ENCODE measurements at regions not wholly inside any gene's neighbourhood (a gene's known extent, or its start where the extent isn't known, plus 50 kb on each side); places are given as distances from the start of the nearest gene placed in this dataset.
"Not testable (repeated sequence)": the region's sequence is repeated elsewhere in the genome, so short reads cannot be mapped to it uniquely, and the experiment has no call there.

DNA sequence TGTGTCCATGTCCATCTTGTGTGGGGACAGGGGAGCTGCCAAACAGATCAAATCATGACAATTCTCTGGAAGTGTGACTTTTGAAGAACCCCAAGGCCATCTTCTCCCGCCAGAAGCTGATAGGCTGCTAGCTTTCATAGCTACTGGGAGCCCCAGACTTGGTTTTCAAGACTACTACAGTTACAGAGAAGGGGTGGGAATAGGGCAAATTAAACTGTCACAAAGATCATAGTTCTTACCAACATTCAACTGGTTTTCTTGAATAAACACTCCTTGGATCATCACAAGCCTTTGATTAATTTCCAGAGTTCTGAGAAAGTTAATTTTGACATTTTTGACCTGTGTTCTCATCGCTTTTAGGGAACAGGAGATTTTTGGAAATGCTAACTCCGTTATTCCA is 67.8 kb upstream of the FARP1 start:
- TF ChIP-seq, protein P1, sequence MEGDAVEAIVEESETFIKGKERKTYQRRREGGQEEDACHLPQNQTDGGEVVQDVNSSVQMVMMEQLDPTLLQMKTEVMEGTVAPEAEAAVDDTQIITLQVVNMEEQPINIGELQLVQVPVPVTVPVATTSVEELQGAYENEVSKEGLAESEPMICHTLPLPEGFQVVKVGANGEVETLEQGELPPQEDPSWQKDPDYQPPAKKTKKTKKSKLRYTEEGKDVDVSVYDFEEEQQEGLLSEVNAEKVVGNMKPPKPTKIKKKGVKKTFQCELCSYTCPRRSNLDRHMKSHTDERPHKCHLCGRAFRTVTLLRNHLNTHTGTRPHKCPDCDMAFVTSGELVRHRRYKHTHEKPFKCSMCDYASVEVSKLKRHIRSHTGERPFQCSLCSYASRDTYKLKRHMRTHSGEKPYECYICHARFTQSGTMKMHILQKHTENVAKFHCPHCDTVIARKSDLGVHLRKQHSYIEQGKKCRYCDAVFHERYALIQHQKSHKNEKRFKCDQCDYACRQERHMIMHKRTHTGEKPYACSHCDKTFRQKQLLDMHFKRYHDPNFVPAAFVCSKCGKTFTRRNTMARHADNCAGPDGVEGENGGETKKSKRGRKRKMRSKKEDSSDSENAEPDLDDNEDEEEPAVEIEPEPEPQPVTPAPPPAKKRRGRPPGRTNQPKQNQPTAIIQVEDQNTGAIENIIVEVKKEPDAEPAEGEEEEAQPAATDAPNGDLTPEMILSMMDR (IDR thresholded peaks at IDR 0.05; ENCODE audit: insufficient read depth, low read depth, low read length, missing control alignments) = no peak
- no peak overlapping the region for H3K4me3 ChIP-seq (ENCODE audit: low read length)
- DNase-seq (ENCODE audit: low read depth) = no peak

DNA sequence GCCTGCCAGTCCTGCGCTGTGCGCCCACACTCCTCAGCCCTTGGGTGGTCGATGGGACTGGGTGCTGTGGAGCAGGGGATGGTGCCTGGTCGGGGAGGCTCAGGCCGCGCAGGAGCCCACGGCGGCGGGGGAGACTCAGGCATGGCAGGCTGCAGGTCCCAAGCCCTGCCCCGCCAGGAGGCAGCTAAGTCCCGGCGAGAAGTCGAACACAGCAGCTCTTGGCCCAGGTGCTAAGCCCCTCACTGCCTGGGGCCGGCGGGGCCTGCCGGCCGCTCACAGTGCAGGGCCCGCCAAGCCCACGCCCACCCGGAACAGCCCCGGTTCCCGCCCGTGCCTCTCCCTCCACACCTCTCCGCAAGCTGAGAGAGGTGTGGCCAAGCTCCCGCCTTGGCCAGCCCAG is 66.6 kb upstream of the FARP1 start:
- not testable (repeated sequence) for H3K4me3 ChIP-seq (ENCODE audit: low read length); DNase-seq (ENCODE audit: low read depth)

DNA sequence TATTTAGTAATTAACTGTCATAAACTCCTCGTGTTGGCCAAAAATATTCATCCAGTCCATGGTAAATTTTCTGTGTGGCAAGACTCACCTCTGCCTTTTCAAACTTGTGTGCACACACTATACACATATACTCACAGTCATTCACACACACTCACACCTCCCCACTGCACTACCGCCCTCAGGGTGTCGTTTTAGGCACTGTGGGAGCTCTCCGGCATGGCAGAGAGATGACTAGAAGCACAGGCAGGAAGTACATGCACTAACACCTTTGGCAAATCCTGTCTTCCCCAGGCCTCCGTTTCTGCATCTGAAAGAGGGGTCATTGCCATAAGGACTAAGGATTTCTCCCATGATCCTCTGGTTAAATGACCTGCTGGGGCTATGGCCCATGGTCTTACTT is 62.6 kb upstream of the FARP1 start:
- peak; percentile 5 for DNase-seq (ENCODE audit: low read depth)
- TF ChIP-seq, protein P1 (IDR thresholded peaks at IDR 0.05; ENCODE audit: insufficient read depth, low read depth, low read length, missing control alignments) = no peak
- no peak overlapping the region for H3K4me3 ChIP-seq (ENCODE audit: low read length)

DNA sequence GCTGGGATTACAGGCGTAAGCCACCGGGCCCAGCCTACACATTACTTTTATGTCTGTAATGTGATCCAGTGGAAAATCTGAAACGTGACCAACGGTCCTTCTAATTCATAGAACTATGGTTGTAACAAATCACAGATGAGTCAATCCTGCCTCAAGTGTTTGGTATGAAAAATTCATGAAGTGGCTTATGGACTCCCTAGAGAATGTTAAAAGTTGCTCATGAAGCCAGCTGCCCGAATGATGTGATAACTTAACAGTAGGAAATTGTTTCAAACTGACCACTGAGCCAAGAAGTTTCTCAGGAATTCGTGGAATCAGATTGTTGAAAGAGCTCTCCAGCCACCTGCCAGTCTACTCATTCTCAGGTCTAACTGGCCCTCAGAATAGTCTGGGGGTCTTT is 59.4 kb upstream of the FARP1 start:
- TF ChIP-seq, protein P1 (IDR thresholded peaks at IDR 0.05; ENCODE audit: insufficient read depth, low read depth, low read length, missing control alignments) = no peak
- H3K4me3 ChIP-seq (ENCODE audit: low read length) = no peak overlapping the region
- DNase-seq (ENCODE audit: low read depth) = peak; percentile 56

DNA sequence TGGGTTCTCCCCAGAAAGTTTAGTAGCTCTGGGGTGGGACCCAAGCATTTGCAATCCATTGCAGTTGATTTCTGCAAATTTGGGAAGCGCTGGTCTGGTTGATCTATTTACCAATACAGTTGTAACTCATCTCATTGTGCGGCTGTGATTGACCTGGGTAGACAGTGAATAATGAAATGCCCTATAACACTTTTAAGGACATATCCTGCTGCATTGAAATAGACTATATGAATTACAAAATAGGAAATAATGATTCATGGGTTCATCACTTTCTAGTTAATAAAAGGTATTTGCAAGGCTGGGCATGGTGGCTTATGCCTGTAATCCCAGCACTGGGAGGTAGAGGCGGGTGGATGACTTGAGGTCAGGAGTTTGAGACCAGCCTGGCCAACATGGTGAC is 59.0 kb upstream of the FARP1 start:
- no peak overlapping the region for H3K4me3 ChIP-seq (ENCODE audit: low read length)
- TF ChIP-seq, protein P1 (IDR thresholded peaks at IDR 0.05; ENCODE audit: insufficient read depth, low read depth, low read length, missing control alignments) = no peak
- DNase-seq (ENCODE audit: low read depth) = peak; percentile 42

DNA sequence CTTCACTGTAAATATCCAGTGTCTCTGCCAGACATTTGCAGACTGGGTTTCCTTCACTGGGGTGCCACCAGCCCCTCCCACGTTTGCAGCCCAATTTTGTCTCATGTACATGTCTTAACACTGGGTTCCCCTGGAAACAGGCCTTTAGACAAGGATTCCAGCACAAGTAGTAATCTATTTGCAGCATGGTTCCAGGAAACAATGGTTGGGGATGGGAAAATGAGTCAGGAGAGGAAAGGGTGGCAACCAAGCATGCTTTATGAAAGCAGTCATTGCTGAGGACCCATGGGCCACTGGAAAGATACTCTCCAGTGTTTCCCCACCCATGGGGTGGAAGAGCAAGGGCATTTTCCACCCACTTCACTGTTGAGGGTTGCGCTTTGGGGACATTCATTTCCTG is 53.6 kb upstream of the FARP1 start:
- TF ChIP-seq, protein P1 (IDR thresholded peaks at IDR 0.05; ENCODE audit: insufficient read depth, low read depth, low read length, missing control alignments) = no peak
- DNase-seq (ENCODE audit: low read depth) = peak; percentile 73
- no peak overlapping the region for H3K4me3 ChIP-seq (ENCODE audit: low read length)

DNA sequence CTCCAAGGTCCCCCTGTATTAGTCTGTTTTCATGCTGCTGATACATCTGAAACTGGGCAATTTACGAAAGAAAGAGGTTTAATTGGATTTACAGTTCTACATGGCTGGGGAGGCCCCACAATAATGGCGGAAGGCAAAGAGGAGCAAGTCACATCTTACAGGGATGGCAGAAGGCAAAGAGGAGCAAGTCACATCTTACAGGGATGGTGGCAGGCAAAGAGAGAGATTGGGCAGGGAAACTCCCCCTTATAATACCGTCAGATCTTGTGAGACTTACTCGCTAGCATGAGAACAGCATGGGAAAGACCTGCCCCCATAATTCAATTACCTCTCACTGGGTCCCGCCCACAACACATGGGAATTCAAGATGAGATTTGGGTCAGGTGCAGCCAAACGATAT is 50.0 kb upstream of the FARP1 start:
- no peak for DNase-seq (ENCODE audit: low read depth)
- TF ChIP-seq, protein P1 (IDR thresholded peaks at IDR 0.05; ENCODE audit: insufficient read depth, low read depth, low read length, missing control alignments) = no peak
- no peak overlapping the region for H3K4me3 ChIP-seq (ENCODE audit: low read length)
